Choroid plexus epithelial cell (primary cell): ENCODE measurements at regions not wholly inside any gene's neighbourhood (a gene's known extent, or its start where the extent isn't known, plus 50 kb on each side); places are given as distances from the start of the nearest gene placed in this dataset.
"Not testable (repeated sequence)": the region's sequence is repeated elsewhere in the genome, so short reads cannot be mapped to it uniquely, and the experiment has no call there.

Source experiments
- DNase-seq: peaks from one replicate; pipeline ENCODE4 v3.0.0-alpha.2; 2010; ENCODE audit warnings: low read depth
- H3K4me3 ChIP-seq: 2 replicates; pipeline ENCODE4 v1.5.1; 2011; ENCODE audit warnings: low read depth, mild to moderate bottlenecking, control low read depth, low read length, moderate library complexity
- CTCF ChIP-seq: conservative IDR thresholded peaks from 2 replicates; pipeline ENCODE4 v1.5.1; 2011; ENCODE audit warnings: low read depth, mild to moderate bottlenecking, control low read depth, inconsistent platforms, low read length, moderate library complexity

- DNase-seq, result no peak
- no peak overlapping the region for H3K4me3 ChIP-seq
- no peak for TF ChIP-seq CTCF
These were observed 152.7 kb upstream of the POC5 start for GRCh38 chr5:75869891-75870290.

GRCh38 chr5:75862872-75863271, 145.6 kb upstream of the POC5 start:
- DNase-seq, result no peak
- H3K4me3 ChIP-seq, result no peak overlapping the region
- TF ChIP-seq CTCF, result no peak

GRCh38 chr5:75859621-75860020, 142.4 kb upstream of the POC5 start:
- DNase-seq, H3K4me3 ChIP-seq: not testable (repeated sequence)

GRCh38 chr5:75856056-75856455, 138.8 kb upstream of the POC5 start:
- H3K4me3 ChIP-seq, result no peak overlapping the region
- no peak for TF ChIP-seq CTCF
- DNase-seq, result peak; percentile 12

GRCh38 chr5:75848077-75848476, 130.8 kb upstream of the POC5 start:
- TF ChIP-seq CTCF, result no peak
- no peak for DNase-seq
- no peak overlapping the region for H3K4me3 ChIP-seq

- no peak for DNase-seq
- TF ChIP-seq CTCF, result no peak
- no peak overlapping the region for H3K4me3 ChIP-seq
These were observed 130.4 kb upstream of the POC5 start for GRCh38 chr5:75847561-75848021.

- no peak for TF ChIP-seq CTCF
- DNase-seq, result no peak
- no peak overlapping the region for H3K4me3 ChIP-seq
These were observed 127.1 kb upstream of the POC5 start for GRCh38 chr5:75844301-75844700.

- no peak for DNase-seq
- H3K4me3 ChIP-seq, result no peak overlapping the region
- no peak for TF ChIP-seq CTCF
These were observed 126.1 kb upstream of the POC5 start for GRCh38 chr5:75843319-75843718.
